HG03097 (cell line): ENCODE measurements at regions not wholly inside any gene's neighbourhood (a gene's known extent, or its start where the extent isn't known, plus 50 kb on each side); places are given as distances from the start of the nearest gene placed in this dataset.
"Not testable (repeated sequence)": the region's sequence is repeated elsewhere in the genome, so short reads cannot be mapped to it uniquely, and the experiment has no call there.

ENCODE experiments used
- ATAC-seq: cut with Tn5 transposase; IDR thresholded peaks from one replicate; pipeline ENCODE4 v1.9.1; 2021; ENCODE audit not compliant: unreplicated experiment, low FRiP score

DNA sequence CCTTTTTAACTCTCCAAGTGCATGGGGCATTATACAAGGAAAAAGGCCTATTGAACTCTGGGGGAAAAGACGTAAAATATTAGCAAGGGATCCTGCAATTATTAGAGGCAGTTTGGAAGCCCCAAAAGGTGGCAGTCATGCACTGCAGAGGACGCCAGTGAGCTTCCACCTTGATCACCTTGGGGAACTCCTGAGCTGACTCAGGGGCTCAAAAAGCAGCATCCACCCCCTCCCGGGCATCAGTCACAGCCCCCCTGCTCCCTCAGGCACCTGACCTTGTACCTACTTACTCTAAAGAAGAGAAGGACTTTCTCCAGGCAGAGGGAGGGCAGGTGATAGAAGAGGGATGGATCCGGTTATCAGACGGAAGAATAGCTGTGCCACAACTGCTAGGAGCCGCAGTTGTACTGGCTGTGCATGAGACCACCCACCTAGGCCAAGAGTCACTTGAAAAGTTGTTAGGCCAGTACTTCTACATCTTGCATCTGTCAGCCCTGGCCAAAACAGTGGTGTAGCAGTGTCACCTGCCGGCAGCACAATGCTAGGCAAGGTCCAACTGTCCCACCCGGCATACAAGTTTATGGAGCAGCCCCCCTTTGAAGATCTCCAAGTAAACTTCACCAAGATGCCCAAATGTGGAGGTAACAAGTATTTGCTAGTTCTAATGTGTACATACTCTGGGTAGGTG is 601.6 kb downstream of the UQCRFS1 start:
- not testable (repeated sequence) for ATAC-seq

DNA sequence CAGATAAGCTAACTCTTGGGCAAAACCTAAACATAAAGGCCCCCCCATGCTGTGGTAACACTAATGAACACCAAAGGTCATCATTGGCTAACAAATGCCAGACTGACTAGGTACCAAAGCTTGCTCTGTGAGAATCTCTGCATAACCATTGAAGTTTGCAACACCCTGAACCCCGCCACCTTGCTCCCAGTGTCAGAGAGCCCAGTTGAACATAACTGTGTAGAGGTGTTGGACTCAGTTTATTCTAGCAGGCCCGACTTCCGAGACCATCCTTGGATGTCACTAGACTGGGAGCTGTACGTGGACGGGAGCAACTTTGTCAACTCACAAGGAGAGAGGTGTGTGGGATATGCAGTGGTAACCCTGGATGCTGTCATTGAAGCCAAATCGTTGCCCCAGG is 602.2 kb downstream of the UQCRFS1 start:
- no peak for ATAC-seq

GRCh38 chr19:28609944-28610343 is 603.0 kb downstream of the UQCRFS1 start:
- ATAC-seq: no peak

DNA sequence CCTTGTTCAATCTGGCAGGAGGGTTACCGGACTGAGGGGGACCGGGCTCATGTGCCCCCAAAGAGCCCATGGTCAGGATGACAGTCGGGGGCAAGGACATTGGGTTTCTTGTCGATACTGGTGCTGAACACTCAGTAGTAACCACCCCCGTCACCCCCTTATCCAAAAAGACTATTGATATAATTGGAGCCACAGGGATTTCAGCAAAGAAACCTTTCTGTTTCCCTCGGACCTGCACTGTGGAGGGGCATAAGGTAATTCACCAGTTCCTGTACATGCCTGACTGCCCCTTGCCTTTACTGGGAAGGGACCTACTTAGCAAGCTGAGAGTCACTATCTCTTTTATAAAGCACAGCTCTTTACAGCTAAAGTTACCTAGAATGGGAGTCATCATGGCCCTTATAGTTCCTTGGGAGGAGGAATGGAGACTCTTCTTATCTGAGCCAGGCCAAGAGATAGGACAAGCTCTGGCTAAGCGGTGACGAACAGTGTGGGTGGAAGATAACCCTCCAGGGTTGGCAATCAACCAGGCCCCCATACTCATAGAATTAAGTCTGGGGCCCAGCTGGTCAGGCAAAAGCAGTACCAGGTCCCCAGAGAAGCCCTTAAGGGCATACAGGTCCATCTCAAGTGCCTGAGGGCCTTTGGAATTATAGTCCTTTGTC is 603.7 kb downstream of the UQCRFS1 start:
- no peak for ATAC-seq

GRCh38 chr19:28608292-28608691 is 604.7 kb downstream of the UQCRFS1 start:
- ATAC-seq: no peak

DNA sequence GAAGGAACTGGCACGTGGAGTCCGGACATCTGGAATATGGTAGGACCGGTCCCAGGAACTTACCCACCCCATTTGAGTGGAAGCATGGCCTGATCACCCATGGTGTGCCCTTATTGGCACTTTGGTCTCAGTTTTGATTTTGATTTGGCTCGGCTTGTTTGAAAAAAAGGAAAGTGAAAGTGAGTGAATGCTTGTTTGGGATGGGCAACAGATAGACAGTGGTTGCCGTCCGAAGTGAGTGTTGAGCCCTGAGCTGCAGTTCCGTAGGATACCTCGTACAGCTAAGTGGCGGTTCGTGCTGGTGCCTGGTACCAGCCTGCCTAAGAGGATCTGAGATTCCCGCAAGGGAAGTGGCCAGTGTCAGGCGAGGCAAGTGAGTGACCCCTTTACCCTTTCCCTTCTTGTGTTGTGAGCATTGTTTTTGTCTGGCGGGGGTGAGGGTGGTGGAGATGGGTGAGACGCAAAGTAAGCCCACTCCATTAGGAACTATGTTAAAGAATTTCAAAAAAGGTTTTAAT is 605.8 kb downstream of the UQCRFS1 start:
- no peak for ATAC-seq

DNA sequence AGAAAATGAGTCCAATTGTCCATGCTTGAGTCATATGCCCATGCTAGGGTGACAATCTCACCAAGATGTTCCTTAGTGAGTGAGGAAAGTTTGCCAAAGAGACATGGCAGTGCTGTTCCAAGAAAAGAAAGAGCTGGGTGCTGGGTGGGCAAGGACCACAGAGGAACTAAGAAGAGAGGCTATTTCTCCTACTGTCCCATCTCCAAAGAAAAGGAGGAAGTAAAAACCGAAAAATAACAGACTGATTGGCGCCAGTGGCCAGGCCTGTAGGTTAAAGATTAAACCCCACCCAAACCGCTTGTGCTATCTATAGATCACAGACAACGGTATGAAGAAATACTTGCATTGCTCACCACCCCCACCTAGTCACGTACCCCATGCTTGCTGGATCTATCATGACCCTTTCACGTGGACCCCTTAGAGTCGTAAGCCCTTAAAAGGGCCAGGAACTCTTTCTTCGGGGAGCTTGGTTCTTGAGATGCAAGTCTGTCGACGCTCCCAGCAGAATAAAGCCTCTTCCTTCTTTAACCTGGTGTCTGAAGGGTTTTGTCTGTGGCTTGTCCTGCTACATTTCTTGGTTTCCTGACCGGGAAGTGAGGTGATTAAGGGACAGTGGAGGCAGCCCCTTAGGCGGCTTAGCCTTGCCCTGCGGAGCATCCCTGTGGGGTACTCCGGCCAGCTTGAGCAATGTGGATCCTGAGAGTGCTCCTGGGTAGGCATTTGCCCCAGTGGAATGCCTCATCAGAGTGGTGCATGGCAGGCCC is 606.5 kb downstream of the UQCRFS1 start:
- no peak for ATAC-seq

- no peak for ATAC-seq
These were observed 607.3 kb downstream of the UQCRFS1 start for GRCh38 chr19:28605501-28606268.

- ATAC-seq: no peak
These were observed 609.5 kb downstream of the UQCRFS1 start for GRCh38 chr19:28603453-28603852.

DNA sequence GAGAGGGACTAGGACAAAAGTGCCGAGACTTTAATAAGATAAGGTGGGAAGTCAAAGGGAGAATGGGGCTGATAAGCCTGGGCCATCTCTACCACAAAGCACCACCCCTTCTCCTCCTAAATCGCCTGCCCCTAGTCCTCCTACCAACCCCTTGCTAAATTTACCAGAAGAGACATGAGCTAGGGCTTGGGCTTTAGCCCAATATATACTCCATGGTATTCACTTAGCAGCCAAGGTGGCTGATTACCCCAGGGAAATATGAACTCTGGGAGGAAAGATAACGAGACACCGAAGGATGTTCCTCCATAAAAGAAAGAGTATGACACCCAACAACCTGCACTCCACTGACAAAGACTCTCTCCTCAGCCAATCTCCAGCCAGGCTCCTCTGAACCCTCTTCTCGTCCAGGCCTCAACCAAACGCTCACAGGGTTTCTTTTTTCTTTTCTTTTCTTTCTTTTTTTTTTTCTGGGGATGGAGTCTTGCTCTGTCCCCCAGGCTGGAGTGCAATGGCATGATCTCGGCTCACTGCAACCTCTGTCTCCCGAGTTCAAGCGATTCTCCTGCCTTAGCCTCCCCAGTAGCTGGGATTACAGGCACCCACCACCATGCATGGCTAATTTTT is 610.2 kb downstream of the UQCRFS1 start:
- no peak for ATAC-seq

DNA sequence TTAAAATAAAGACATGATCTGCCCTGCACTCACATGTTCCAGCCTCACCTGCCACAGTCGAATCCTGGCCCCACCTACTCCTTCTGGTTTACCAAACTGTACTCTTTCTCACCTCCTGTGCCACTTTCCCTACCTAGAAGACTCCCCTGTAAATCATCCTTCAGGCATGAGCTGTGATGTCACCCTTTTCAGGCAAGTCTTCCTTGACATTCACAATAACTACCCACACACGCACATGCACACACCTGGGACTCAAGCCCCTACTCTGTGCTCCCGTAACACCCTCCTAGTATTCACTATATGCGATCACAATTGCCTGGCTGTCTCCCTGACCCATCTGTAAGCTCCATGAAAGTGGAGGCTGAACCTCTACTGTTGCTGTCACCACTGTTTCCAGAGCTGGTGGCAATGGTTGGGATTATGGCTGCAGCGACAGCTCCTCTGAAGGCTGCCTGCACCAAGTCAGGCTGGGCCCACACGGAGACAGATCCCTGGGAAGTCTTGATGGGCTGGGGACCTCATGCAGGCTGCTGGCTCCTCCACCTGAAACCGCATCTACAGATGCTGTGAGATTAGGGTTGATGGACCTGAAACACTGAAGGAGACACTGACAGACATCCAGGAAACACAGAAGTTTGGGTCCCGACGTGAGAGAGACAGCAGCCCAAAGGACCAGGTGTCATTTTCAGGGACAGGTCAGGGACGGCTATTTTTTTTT is 611.1 kb downstream of the UQCRFS1 start:
- ATAC-seq: no peak

GRCh38 chr19:28598861-28599260 is 614.1 kb downstream of the UQCRFS1 start:
- no peak for ATAC-seq

GRCh38 chr19:28596561-28597071 is 616.3 kb downstream of the UQCRFS1 start:
- ATAC-seq: no peak

GRCh38 chr19:28595722-28596480 is 617.0 kb downstream of the UQCRFS1 start:
- ATAC-seq: no peak

DNA sequence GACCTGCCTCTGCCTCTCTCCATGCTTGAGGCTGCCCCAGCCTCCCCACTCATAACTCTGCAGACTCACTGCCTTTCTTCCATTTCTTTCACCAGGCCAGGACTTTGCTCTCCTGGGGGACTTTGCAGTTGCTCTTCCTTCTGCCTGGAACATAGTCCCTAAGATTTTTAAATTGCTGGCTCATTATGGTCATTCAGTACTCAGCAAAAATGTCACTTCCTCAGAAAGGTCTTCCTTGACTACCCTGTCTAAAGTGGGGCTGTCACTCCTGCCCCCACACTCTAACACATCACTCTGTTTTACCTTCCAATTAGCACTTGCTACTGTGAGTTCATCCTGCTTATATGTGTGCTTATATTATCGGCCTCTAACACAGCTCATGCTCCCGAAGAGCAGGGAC is 618.2 kb downstream of the UQCRFS1 start:
- no peak for ATAC-seq

DNA sequence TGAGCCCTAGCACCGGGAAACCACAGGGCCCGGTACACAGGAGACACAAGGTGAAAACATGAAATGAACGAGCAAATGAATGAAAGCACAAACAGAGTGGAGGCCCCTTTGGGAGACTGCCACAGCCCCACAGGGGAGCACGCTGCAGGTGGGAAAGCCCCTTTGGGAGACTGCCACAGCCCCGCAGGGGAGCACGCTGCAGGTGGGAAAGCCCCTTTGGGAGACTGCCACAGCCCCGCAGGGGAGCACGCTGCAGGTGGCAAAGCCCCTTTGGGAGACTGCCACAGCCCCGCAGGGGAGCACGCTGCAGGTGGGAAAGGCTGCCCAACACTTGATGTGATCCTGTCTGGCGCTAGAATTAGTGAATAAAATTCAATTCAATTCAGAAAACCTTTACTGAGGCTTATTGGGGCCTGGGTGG is 623.0 kb downstream of the UQCRFS1 start:
- ATAC-seq: not testable (repeated sequence)

- no peak for ATAC-seq
These were observed 626.5 kb downstream of the UQCRFS1 start for GRCh38 chr19:28586474-28586873.

DNA sequence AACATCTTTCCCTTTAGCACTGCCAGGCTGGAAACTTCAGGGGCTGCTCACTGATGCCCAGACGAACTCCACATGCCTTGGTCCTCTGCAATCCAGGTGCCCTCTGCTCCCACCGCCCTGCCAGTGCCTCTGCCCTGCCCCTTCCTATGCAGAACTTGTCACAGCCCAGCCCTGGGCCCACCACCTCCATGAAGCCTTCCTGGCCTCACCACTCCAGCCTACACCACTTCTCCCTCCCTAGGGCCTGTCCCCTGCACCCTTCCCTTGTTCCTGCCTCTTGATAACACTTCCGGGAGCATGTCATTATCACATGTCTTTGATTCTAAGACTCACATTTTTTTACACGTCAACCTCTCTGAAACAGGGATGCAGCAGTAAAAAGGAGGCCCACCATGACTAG is 627.2 kb downstream of the UQCRFS1 start:
- ATAC-seq: no peak

DNA sequence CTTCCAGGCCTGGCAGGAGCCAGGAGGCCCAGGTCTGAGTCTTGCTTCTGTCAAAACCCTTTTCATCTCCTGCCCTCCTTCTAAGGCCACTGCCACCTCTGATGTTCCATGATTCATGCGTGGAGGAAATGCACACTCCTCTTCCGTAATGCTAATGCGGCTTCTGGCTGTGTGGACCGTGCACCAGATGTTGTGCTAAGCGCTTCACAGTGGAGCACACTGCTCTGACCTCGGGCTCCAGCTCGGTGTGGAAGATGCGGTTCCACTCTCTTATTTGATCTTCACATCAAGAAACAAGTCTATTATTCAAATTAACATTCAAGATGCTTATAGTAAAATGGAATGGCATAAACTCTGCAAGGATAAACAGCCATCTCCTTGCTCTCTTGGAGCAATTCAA is 629.2 kb downstream of the UQCRFS1 start:
- no peak for ATAC-seq
